ENCODE measurements at regions not wholly inside any gene's neighbourhood (a gene's known extent, or its start where the extent isn't known, plus 50 kb on each side); places are given as distances from the start of the nearest gene placed in this dataset.

- TF ChIP-seq CTCF (conservative IDR thresholded peaks at IDR 0.05) (no peak), EZH2 (IDR thresholded peaks at IDR 0.05; ENCODE audit: low read depth) (no peak)
These were observed 200.9 kb downstream of the PLPP3 start for GRCh38 chr1:56378341-56379070.
